T-cell (primary cell): ENCODE measurements at regions not wholly inside any gene's neighbourhood (a gene's known extent, or its start where the extent isn't known, plus 50 kb on each side); places are given as distances from the start of the nearest gene placed in this dataset.

Experiments
- ATAC-seq, 4 experiments: fragments of 200-7000 bp in 3 of 4; fragments of 150-1000 bp in 1 of 4; cut with Tn5 transposase; replicated peaks in 1 of 4; 1 replicate in 3 of 4; 2 replicates in 1 of 4; pipeline ENCODE4 v1.10.0; 2021; ENCODE audit warnings: moderate library complexity in 3 of 4, mild to moderate bottlenecking in 2 of 4, moderate number of reproducible peaks in 1 of 4
- CTCF ChIA-PET, 2 donors: fragments of 300-600 bp; sonication (Branson Sonifier 250); formaldehyde crosslinking; loops; one replicate each; lab custom pipeline; 2022; ENCODE audit warnings: antibody characterized with exemption in 2 of 2; lab: Charles Lee
- POLR2A ChIA-PET, 2 donors: fragments of 300-600 bp; sonication (Branson Sonifier 250); formaldehyde crosslinking; loops; one replicate each; lab custom pipeline; 2022; ENCODE audit warnings: antibody characterized with exemption in 2 of 2; lab: Charles Lee
- DNase-seq, 35 experiments: peaks; one replicate each; pipeline versions ENCODE4 v3.0.0 to v3.0.0-alpha.2; 2013 to 2023
- H3K27ac ChIP-seq: one replicate; pipeline ENCODE4 v1.5.1; 2013; ENCODE audit warnings: low read length
- H3K27me3 ChIP-seq, 2 experiments: replicated peaks in 1 of 2; 1 replicate in 1 of 2; 2 replicates in 1 of 2; pipeline versions ENCODE4 v1.6.1 to v1.7.0; 2013; ENCODE audit warnings: low read length in 1 of 2, mixed read lengths in 1 of 2; ENCODE audit not compliant: control insufficient read depth in 2 of 2, insufficient read depth in 2 of 2; ENCODE audit errors: extremely low read depth in 1 of 2
- H3K36me3 ChIP-seq, 2 donors: 1 replicate in 1 of 2; 2 replicates in 1 of 2; pipeline versions ENCODE4 v1.6.1 to v1.7.0; 2013; ENCODE audit warnings: low read length in 1 of 2; ENCODE audit not compliant: control insufficient read depth in 2 of 2, insufficient read depth in 1 of 2; ENCODE audit errors: extremely low read depth in 1 of 2
- H3K4me1 ChIP-seq, 2 experiments: 1 replicate in 1 of 2; 2 replicates in 1 of 2; pipeline versions ENCODE4 v1.6.1 to v1.7.0; 2013; ENCODE audit warnings: low read length in 2 of 2, mixed read lengths in 1 of 2; ENCODE audit not compliant: insufficient read depth in 2 of 2, control insufficient read depth in 1 of 2; ENCODE audit errors: extremely low read depth in 1 of 2
- H3K4me3 ChIP-seq, 2 donors: 1 replicate in 1 of 2; 2 replicates in 1 of 2; pipeline versions ENCODE4 v1.5.1 to v1.7.0; 2013; ENCODE audit warnings: mild to moderate bottlenecking in 2 of 2, low read length in 1 of 2, moderate library complexity in 1 of 2; ENCODE audit not compliant: control insufficient read depth in 1 of 2; ENCODE audit errors: extremely low read depth in 1 of 2
- H3K9me3 ChIP-seq: 2 replicates; pipeline ENCODE4 v1.7.0; 2013
- H3K27ac Mint-ChIP-seq, 2 donors: one replicate each; pipeline ENCODE4 v1.8.0; 2020 to 2021; ENCODE audit warnings: mild to moderate bottlenecking in 2 of 2, mixed read lengths in 2 of 2
- H3K27me3 Mint-ChIP-seq, 2 donors: one replicate each; pipeline ENCODE4 v1.8.0; 2021 to 2022; ENCODE audit warnings: mixed read lengths in 2 of 2
- H3K36me3 Mint-ChIP-seq: one replicate; pipeline ENCODE4 v1.8.0; 2021; ENCODE audit warnings: mixed read lengths
- H3K4me1 Mint-ChIP-seq, 3 donors: one replicate each; pipeline ENCODE4 v1.8.0; 2020 to 2022; ENCODE audit warnings: mixed read lengths in 3 of 3, mild to moderate bottlenecking in 1 of 3
- H3K4me3 Mint-ChIP-seq, 3 donors: one replicate each; pipeline ENCODE4 v1.8.0; 2020 to 2022; ENCODE audit warnings: mild to moderate bottlenecking in 3 of 3, mixed read lengths in 3 of 3, moderate library complexity in 3 of 3
- H3K9me3 Mint-ChIP-seq, 3 donors: one replicate each; pipeline ENCODE4 v1.8.0; 2020 to 2022; ENCODE audit warnings: mixed read lengths in 3 of 3
- WGBS: methylation state at CpG from one replicate; pipeline ENCODE4 v1.1.5; 2013; ENCODE audit warnings: missing lambda C conversion rate; ENCODE audit not compliant: insufficient coverage; 5-methylcytosine and 5-hydroxymethylcytosine counted together

DNA sequence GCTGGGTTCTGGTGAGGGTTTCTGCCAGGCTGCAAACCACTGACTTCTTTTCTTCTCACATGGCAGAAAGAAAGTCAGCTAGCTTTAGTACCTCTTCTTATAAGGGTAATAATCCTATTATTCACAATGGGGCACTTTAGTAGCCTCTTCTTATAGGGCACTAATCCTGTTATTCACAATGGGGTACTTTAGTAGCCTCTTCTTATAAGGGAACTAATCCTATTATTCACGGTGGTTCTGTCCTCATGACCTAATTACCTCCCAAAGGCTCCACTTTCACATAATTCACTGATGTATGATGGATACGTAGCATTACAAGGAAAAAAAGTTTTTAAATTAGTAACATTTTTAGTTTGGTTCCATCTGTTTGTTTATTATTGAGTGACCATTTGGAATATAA, 671.3 kb downstream of the NSUN3 start:
- ATAC-seq (no peak), DNase-seq (no peak)
- Mint-ChIP-seq H3K27ac (no peak overlapping the region), H3K27me3 (no peaks in the 10 kb centered on the region), H3K4me1 (no peaks in the 10 kb centered on the region), H3K36me3 (no peaks in the 10 kb centered on the region), H3K9me3 (peaks cover 6 to 8% (median 8%) of the 10 kb centered on the region in 3 donors), H3K4me3 (no peak overlapping the region)
- H3K9me3 ChIP-seq = peaks cover 2% of the 10 kb centered on the region
- no peak overlapping the region for H3K4me3 ChIP-seq
- ChIA-PET POLR2A (no interaction called here), CTCF (no interaction called here)
- H3K36me3 ChIP-seq = no peaks in the 10 kb centered on the region
- no peaks in the 10 kb centered on the region for H3K27me3 ChIP-seq
- H3K27ac ChIP-seq = no peak overlapping the region
- no CpG with 5 or more reads among the region's 2 CpGs for WGBS
- H3K4me1 ChIP-seq = no peaks in the 10 kb centered on the region

DNA sequence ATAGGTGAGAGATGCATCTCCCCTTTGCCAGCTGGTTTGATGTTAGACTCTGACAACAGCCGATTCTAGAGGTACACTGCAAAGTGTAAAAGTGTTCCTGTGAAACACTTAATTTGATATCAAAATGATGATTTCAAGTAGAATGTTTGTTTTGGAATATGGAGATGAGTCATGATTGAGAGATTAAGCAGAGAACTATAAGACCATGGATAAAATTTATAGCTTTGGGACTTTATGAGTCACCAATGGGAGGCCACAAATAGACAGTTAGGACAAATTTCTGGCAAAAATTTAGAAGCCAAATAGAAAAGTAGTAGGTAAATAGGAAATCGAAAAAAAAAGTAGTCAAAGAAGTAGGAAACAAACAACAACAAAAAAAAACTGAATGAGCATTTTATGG, 672.5 kb downstream of the NSUN3 start:
- H3K4me1 ChIP-seq = no peaks in the 10 kb centered on the region
- Mint-ChIP-seq H3K4me3 (no peak overlapping the region), H3K27ac (no peak overlapping the region), H3K36me3 (no peaks in the 10 kb centered on the region), H3K27me3 (no peaks in the 10 kb centered on the region), H3K9me3 (peaks cover 3 to 8% (median 3%) of the 10 kb centered on the region in 3 donors), H3K4me1 (no peaks in the 10 kb centered on the region)
- H3K36me3 ChIP-seq = no peaks in the 10 kb centered on the region
- WGBS = 91% methylated on average over 1 of the region's 2 CpGs
- ATAC-seq (no peak), DNase-seq (no peak)
- ChIA-PET CTCF (no interaction called here), POLR2A (no interaction called here)
- H3K4me3 ChIP-seq = no peak overlapping the region
- H3K27me3 ChIP-seq = no peaks in the 10 kb centered on the region
- H3K9me3 ChIP-seq = peaks cover 4% of the 10 kb centered on the region
- no peak overlapping the region for H3K27ac ChIP-seq

DNA sequence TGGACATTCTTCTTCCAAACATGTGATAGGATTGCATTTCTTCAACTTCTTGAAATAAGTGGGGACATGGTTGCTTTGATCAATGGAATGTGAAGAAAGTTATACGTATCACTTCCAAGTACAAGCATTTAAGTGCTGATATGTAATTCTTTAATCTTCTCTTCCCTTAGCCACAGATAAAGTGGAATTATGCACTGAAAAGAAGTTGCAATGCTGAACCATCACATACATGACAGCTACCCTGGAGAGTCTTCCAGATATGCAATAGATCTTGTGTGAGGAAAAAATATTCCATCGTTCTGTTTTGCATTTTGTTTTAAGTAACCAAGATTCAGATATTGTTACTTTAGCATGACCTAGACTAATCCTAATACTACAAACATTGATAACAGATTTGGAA, 674.3 kb downstream of the NSUN3 start:
- H3K36me3 Mint-ChIP-seq = no peaks in the 10 kb centered on the region
- no peak for ATAC-seq
- H3K9me3 Mint-ChIP-seq = peaks cover 2 to 15% (median 3%) of the 10 kb centered on the region in 3 donors
- H3K27ac ChIP-seq = no peak overlapping the region
- ChIA-PET POLR2A (no interaction called here), CTCF (no interaction called here)
- H3K4me1 Mint-ChIP-seq = no peaks in the 10 kb centered on the region
- H3K4me3 Mint-ChIP-seq = no peak overlapping the region
- no peaks in the 10 kb centered on the region for H3K27me3 ChIP-seq
- WGBS = no CpG with 5 or more reads among the region's 2 CpGs
- peaks cover 4% of the 10 kb centered on the region for H3K9me3 ChIP-seq
- no peaks in the 10 kb centered on the region for H3K4me1 ChIP-seq
- no peak overlapping the region for H3K4me3 ChIP-seq
- no peak for DNase-seq
- no peaks in the 10 kb centered on the region for H3K36me3 ChIP-seq
- H3K27me3 Mint-ChIP-seq = no peaks in the 10 kb centered on the region
- no peak overlapping the region for H3K27ac Mint-ChIP-seq

DNA sequence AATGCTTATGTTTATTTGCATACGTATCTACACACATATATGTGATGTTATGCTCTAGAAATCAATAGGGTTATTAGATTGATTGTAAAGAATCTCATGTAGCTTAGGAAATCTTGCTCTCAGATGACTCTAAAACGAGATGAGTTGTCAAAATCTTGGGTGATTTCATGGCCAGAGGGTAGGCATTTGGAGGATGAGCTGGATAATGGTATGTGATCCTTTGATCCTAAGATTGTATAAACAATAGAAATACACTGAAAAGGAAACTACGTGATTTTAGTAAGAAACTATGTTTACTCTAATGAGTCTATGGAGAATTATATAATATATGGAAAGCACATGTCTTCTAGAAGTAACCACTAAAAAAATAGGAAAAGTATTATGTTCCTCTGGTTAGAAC, 676.6 kb downstream of the NSUN3 start:
- no peak overlapping the region for H3K27ac ChIP-seq
- POLR2A ChIA-PET = no interaction called here
- no CpG with 5 or more reads among the region's 3 CpGs for WGBS
- Mint-ChIP-seq H3K27ac (no peak overlapping the region), H3K4me3 (no peak overlapping the region), H3K4me1 (no peaks in the 10 kb centered on the region), H3K9me3 (peaks cover 5 to 24% (median 8%) of the 10 kb centered on the region in 3 donors), H3K27me3 (no peaks in the 10 kb centered on the region), H3K36me3 (no peaks in the 10 kb centered on the region)
- no peaks in the 10 kb centered on the region for H3K27me3 ChIP-seq
- no peaks in the 10 kb centered on the region for H3K36me3 ChIP-seq
- CTCF ChIA-PET = no interaction called here
- H3K4me1 ChIP-seq = no peaks in the 10 kb centered on the region
- ATAC-seq (no peak), DNase-seq (no peak)
- peaks cover 2% of the 10 kb centered on the region for H3K9me3 ChIP-seq
- no peak overlapping the region for H3K4me3 ChIP-seq

DNA sequence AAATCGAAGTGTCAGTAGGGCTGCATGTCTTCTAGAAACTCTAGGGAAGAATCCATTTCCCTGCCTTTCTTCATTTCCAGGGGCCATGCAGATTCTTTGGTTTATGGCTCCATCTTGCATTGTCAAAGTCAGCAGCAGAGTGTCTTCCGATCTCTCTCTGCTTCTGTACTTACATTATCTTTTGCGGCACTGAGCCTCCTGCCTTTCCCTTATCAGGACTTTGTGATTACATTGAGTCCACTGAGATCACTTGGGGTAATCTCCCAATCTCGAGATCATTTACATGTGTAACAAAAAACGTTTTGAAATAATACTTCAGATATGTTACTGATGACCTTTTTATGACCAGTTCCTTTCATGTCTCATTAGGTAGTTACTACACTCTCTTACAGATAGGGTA, 695.9 kb downstream of the NSUN3 start:
- Histone ChIP-seq H3K27me3 (no peaks in the 10 kb centered on the region), H3K27ac (no peak overlapping the region), H3K36me3 (no peaks in the 10 kb centered on the region), H3K4me1 (no peaks in the 10 kb centered on the region), H3K4me3 (no peak overlapping the region), H3K9me3 (no peaks in the 10 kb centered on the region)
- DNase-seq = no peak
- Mint-ChIP-seq H3K9me3 (peaks cover 0 to 16% (median 8%) of the 10 kb centered on the region in 3 donors), H3K4me3 (no peak overlapping the region), H3K27ac (no peak overlapping the region), H3K4me1 (no peaks in the 10 kb centered on the region), H3K36me3 (no peaks in the 10 kb centered on the region), H3K27me3 (no peaks in the 10 kb centered on the region)
- POLR2A ChIA-PET = no interaction called here
- WGBS = 58% methylated on average over 2 of the region's 5 CpGs
- ATAC-seq = no peak
- CTCF ChIA-PET = no interaction called here

DNA sequence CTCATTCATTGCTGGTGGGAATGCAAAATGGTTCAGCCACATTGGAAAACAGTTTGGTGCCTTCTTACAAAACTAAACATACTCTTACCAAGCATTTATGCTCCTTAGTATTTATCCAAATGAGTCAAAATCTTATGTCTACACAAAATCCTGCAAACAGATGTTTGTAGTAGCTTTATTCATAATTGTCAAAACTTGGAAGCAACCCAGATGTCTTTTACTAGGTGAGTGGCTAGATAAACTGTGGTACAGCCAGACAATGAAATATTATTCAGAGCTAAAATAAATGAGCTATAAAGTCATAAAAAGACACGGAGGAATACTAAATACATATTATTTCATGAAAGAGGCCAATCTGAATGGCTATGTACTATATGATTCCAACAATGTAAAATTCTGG, 709.5 kb downstream of the NSUN3 start:
- no peaks in the 10 kb centered on the region for H3K4me1 Mint-ChIP-seq
- no peak overlapping the region for H3K27ac ChIP-seq
- no peak overlapping the region for H3K4me3 Mint-ChIP-seq
- H3K36me3 ChIP-seq = no peaks in the 10 kb centered on the region
- no peaks in the 10 kb centered on the region for H3K4me1 ChIP-seq
- H3K27me3 Mint-ChIP-seq = no peaks in the 10 kb centered on the region
- no peak overlapping the region for H3K27ac Mint-ChIP-seq
- H3K27me3 ChIP-seq = no peaks in the 10 kb centered on the region
- no peak for ATAC-seq
- CTCF ChIA-PET = no interaction called here
- peaks cover 4 to 29% (median 14%) of the 10 kb centered on the region in 3 donors for H3K9me3 Mint-ChIP-seq
- no peak for DNase-seq
- H3K9me3 ChIP-seq = no peaks in the 10 kb centered on the region
- H3K4me3 ChIP-seq = no peak overlapping the region
- no CpG with 5 or more reads among the region's 1 CpG for WGBS
- POLR2A ChIA-PET = no interaction called here
- H3K36me3 Mint-ChIP-seq = no peaks in the 10 kb centered on the region

DNA sequence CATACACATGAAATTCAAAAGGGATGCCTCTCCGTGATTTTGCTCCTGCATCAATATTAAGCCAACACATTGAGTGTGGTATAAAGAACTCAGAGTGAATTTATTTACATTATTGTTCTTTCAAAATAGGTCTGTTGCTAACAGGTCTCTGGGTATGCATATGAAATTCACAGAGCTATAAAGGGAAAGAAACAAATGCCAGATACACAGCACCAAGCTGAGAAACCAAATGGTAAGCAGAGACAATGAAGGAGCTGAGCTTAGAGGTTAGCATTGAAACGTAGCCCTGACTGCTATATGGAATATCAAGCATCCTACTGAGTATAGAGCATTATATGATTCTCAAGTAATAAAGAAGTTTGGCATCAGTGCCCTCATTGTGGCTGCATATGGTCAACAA, 712.9 kb downstream of the NSUN3 start:
- ChIA-PET CTCF (no interaction called here), POLR2A (no interaction called here)
- no peaks in the 10 kb centered on the region for H3K4me1 Mint-ChIP-seq
- no peaks in the 10 kb centered on the region for H3K27me3 ChIP-seq
- no peak overlapping the region for H3K27ac Mint-ChIP-seq
- no peaks in the 10 kb centered on the region for H3K9me3 ChIP-seq
- H3K4me3 Mint-ChIP-seq = no peak overlapping the region
- DNase-seq (no peak), ATAC-seq (no peak)
- H3K4me3 ChIP-seq = no peak overlapping the region
- H3K36me3 ChIP-seq = no peaks in the 10 kb centered on the region
- peaks cover 4 to 33% (median 19%) of the 10 kb centered on the region in 3 donors for H3K9me3 Mint-ChIP-seq
- H3K4me1 ChIP-seq = no peaks in the 10 kb centered on the region
- H3K27me3 Mint-ChIP-seq = no peaks in the 10 kb centered on the region
- H3K36me3 Mint-ChIP-seq = no peaks in the 10 kb centered on the region
- no CpG with 5 or more reads among the region's 2 CpGs for WGBS
- no peak overlapping the region for H3K27ac ChIP-seq
